ENCODE measurements at regions not wholly inside any gene's neighbourhood (a gene's known extent, or its start where the extent isn't known, plus 50 kb on each side); places are given as distances from the start of the nearest gene placed in this dataset.
"Not testable (repeated sequence)": the region's sequence is repeated elsewhere in the genome, so short reads cannot be mapped to it uniquely, and the experiment has no call there.

DNA sequence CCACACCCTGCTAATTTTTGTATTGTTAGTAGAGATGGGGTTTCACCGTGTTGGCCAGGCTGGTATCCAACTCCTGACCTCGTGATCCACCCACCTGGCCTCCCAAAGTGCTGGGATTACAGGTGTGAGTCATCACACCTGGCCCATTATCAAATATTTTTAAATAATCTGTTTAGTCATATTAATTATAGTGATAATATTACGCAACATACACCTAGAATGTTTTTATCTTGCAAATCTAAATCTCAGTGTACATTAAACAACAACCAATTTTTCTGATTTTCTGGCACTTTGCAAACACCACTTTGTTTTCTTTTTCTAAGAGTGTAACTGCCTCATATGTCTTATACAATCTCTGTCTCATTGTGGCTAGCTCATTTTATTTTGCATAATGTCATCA is 115.9 kb downstream of the ZNF100 start:
- not testable (repeated sequence) for TF ChIP-seq CTCF (conservative IDR thresholded peaks at IDR 0.05; ENCODE audit: low read depth, low read length); EZH2 (IDR thresholded peaks at IDR 0.05; ENCODE audit: low read length, unreplicated experiment); EZH2phosphoT487 (IDR thresholded peaks at IDR 0.05; ENCODE audit: borderline replicate concordance, low read length)

Measured in PC-3 (cell line).